GM04504 (cell line): ENCODE measurements at regions not wholly inside any gene's neighbourhood (a gene's known extent, or its start where the extent isn't known, plus 50 kb on each side); places are given as distances from the start of the nearest gene placed in this dataset.

ENCODE experiments used
- DNase-seq: peaks from one replicate; pipeline ENCODE4 v3.0.0-alpha.2; 2012; ENCODE audit warnings: low read depth

- DNase-seq: no peak
These were observed 86.4 kb upstream of the C1QTNF9B start for GRCh38 chr13:23983671-23984070.

GRCh38 chr13:23984546-23984945, 87.2 kb upstream of the C1QTNF9B start:
- no peak for DNase-seq

- no peak for DNase-seq
These were observed 87.8 kb upstream of the C1QTNF9B start for GRCh38 chr13:23985060-23985459.

GRCh38 chr13:23985839-23986238, 88.5 kb upstream of the C1QTNF9B start:
- DNase-seq: no peak

- peak; percentile 92 for DNase-seq
These were observed 89.3 kb upstream of the C1QTNF9B start for GRCh38 chr13:23986619-23987018.

- peak; percentile 32 for DNase-seq
These were observed 90.1 kb upstream of the C1QTNF9B start for GRCh38 chr13:23987331-23987894.

GRCh38 chr13:23988546-23989122, 91.3 kb upstream of the C1QTNF9B start:
- no peak for DNase-seq

GRCh38 chr13:23990455-23990854, 93.2 kb upstream of the C1QTNF9B start:
- no peak for DNase-seq

GRCh38 chr13:23991119-23991518, 93.8 kb upstream of the C1QTNF9B start:
- no peak for DNase-seq

GRCh38 chr13:23992781-23993679, 95.7 kb upstream of the C1QTNF9B start:
- no peak for DNase-seq

- DNase-seq: no peak
These were observed 96.3 kb upstream of the C1QTNF9B start for GRCh38 chr13:23993680-23993985.

GRCh38 chr13:23995283-23996073, 98.2 kb upstream of the C1QTNF9B start:
- DNase-seq: no peak

- DNase-seq: no peak
These were observed 99.2 kb upstream of the C1QTNF9B start for GRCh38 chr13:23996456-23996855.

- DNase-seq: no peak
These were observed 102.1 kb upstream of the C1QTNF9B start for GRCh38 chr13:23999424-23999823.

- no peak for DNase-seq
These were observed 105.0 kb upstream of the C1QTNF9B start for GRCh38 chr13:24002206-24002815.

- no peak for DNase-seq
These were observed 107.0 kb upstream of the C1QTNF9B start for GRCh38 chr13:24004142-24004899.

GRCh38 chr13:24004971-24005370, 107.7 kb upstream of the C1QTNF9B start:
- DNase-seq: no peak

GRCh38 chr13:24005755-24006281, 108.5 kb upstream of the C1QTNF9B start:
- DNase-seq: no peak

GRCh38 chr13:24006520-24007248, 109.4 kb upstream of the C1QTNF9B start:
- no peak for DNase-seq

- DNase-seq: no peak
These were observed 110.8 kb upstream of the C1QTNF9B start for GRCh38 chr13:24007979-24008620.
